Nephron progenitor cell (in vitro differentiated cells): ENCODE measurements at regions not wholly inside any gene's neighbourhood (a gene's known extent, or its start where the extent isn't known, plus 50 kb on each side); places are given as distances from the start of the nearest gene placed in this dataset.
A peak's percentile ranks its signal among the peaks of the same experiment; 100 is the strongest.
"Not testable (repeated sequence)": the region's sequence is repeated elsewhere in the genome, so short reads cannot be mapped to it uniquely, and the experiment has no call there.

ENCODE experiments used
- DNase-seq: peaks from one replicate; pipeline ENCODE4 v3.0.0; 2021
- H3K27ac Mint-ChIP-seq: 2 replicates; pipeline ENCODE4 v1.8.0; 2021; ENCODE audit warnings: mild to moderate bottlenecking, moderate library complexity, mixed read lengths
- H3K27me3 Mint-ChIP-seq: 2 replicates; pipeline ENCODE4 v1.8.0; 2021; ENCODE audit warnings: mild to moderate bottlenecking, low read depth, mixed read lengths; ENCODE audit not compliant: poor library complexity
- H3K36me3 Mint-ChIP-seq: 2 replicates; pipeline ENCODE4 v1.8.0; 2021; ENCODE audit warnings: low read depth, mixed read lengths
- H3K4me1 Mint-ChIP-seq: 2 replicates; pipeline ENCODE4 v1.8.0; 2021; ENCODE audit warnings: mixed read lengths
- H3K4me3 Mint-ChIP-seq: 2 replicates; pipeline ENCODE4 v1.8.0; 2021; ENCODE audit warnings: mild to moderate bottlenecking, moderate library complexity, mixed read lengths
- H3K9me3 Mint-ChIP-seq: 2 replicates; pipeline ENCODE4 v1.8.0; 2021; ENCODE audit warnings: mild to moderate bottlenecking, moderate library complexity, mixed read lengths
- TF ChIP-seq, protein P1 (sequence below): fragments of 200-600 bp; sonication (generic); IDR thresholded peaks from 2 replicates; pipeline ENCODE4 v1.5.0; 2021; ENCODE audit warnings: antibody characterized with exemption

DNA sequence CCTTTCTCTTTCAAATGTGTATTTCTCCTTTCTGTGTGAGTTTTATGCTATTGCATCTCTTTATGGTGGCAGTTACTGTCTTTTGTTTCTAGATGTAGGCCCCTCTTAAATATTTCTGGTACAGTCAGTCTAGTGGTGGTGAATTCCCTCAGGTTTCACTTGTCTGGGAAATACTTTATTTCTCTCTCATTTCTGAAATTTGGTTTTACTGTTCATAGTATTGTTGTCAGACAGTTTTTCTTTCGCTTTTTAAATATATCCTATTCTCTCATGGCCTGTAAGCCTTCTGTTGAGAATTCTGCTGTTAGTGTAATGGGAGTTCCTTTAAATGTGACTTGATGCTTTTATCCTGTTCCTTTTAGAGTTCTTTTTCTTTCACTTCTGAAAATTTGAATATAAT lies 874.0 kb downstream of the PLOD2 start:
- Mint-ChIP-seq H3K4me1 (no peaks in the 10 kb centered on the region), H3K36me3 (no peaks in the 10 kb centered on the region), H3K27ac (no peak overlapping the region), H3K27me3 (peaks cover 3% of the 10 kb centered on the region), H3K4me3 (no peak overlapping the region), H3K9me3 (no peaks in the 10 kb centered on the region)
- no peak for DNase-seq
- TF ChIP-seq, protein P1, sequence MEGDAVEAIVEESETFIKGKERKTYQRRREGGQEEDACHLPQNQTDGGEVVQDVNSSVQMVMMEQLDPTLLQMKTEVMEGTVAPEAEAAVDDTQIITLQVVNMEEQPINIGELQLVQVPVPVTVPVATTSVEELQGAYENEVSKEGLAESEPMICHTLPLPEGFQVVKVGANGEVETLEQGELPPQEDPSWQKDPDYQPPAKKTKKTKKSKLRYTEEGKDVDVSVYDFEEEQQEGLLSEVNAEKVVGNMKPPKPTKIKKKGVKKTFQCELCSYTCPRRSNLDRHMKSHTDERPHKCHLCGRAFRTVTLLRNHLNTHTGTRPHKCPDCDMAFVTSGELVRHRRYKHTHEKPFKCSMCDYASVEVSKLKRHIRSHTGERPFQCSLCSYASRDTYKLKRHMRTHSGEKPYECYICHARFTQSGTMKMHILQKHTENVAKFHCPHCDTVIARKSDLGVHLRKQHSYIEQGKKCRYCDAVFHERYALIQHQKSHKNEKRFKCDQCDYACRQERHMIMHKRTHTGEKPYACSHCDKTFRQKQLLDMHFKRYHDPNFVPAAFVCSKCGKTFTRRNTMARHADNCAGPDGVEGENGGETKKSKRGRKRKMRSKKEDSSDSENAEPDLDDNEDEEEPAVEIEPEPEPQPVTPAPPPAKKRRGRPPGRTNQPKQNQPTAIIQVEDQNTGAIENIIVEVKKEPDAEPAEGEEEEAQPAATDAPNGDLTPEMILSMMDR, result no peak

DNA sequence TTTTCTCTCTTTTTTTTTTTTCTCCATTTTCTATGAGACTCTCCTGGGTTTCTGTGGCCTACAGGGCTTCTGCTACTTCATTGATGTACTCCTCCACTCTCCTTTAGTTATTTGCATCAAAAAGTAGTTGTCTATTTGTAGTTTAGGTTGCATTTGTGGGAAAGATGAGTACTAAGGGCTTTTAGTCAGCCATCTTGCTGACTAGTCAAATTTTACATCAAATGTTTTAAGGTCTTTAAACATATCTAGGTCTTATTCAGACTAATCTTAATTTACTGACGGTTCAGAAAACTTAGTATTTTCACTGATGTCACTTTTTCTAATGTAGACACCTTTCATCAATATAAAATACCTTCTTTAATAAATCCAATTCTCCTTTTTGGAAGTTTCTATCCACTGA lies 871.0 kb downstream of the PLOD2 start:
- TF ChIP-seq, protein P1, result no peak
- Mint-ChIP-seq H3K36me3 (no peaks in the 10 kb centered on the region), H3K9me3 (no peaks in the 10 kb centered on the region), H3K4me1 (no peaks in the 10 kb centered on the region), H3K4me3 (no peak overlapping the region), H3K27me3 (peaks cover 3% of the 10 kb centered on the region), H3K27ac (no peak overlapping the region)
- no peak for DNase-seq

DNA sequence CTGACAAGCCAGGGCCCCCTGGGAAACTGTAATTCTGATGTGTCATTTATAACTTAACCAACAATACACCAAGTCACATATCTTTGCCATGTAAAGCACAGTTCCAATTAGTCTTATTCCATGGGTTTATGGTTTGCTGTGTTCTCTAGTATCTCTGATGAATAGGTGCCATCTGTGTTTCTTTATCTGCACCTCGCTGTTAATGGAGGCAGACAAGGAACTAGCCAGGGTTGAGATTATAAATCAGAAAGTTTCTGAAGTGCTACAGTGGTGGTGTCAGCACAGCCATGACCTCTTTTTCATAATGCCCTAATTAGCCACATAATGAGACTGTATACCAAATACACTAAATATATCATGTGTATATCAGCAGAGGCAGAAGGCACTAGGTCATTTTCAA lies 866.4 kb downstream of the PLOD2 start:
- Mint-ChIP-seq H3K27me3 (peaks cover 3% of the 10 kb centered on the region), H3K4me1 (no peaks in the 10 kb centered on the region), H3K36me3 (no peaks in the 10 kb centered on the region), H3K27ac (no peak overlapping the region), H3K9me3 (no peaks in the 10 kb centered on the region), H3K4me3 (no peak overlapping the region)
- TF ChIP-seq, protein P1, result no peak
- no peak for DNase-seq

DNA sequence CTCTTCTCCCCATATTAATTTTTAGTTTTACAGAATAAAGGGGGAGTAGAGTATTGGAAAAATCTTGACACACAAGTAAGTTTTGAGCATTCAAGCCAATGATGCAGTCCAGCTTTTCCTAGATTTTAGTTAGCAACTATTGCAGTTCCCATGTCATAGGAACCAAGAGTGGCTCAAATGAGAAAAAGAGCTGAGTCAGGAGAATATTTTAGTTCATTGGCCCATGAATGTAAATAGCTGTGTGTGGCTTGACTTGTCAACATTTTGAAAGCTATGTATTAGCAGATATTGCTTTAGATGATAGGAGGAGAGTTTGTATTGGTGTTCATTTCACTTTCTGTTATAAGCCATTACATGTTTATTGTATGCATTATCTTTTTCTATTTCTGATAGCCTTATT lies 853.7 kb downstream of the PLOD2 start:
- Mint-ChIP-seq H3K27me3 (no peaks in the 10 kb centered on the region), H3K4me3 (no peak overlapping the region), H3K4me1 (no peaks in the 10 kb centered on the region), H3K36me3 (no peaks in the 10 kb centered on the region), H3K9me3 (no peaks in the 10 kb centered on the region), H3K27ac (no peak overlapping the region)
- TF ChIP-seq, protein P1, result no peak
- DNase-seq, result no peak

DNA sequence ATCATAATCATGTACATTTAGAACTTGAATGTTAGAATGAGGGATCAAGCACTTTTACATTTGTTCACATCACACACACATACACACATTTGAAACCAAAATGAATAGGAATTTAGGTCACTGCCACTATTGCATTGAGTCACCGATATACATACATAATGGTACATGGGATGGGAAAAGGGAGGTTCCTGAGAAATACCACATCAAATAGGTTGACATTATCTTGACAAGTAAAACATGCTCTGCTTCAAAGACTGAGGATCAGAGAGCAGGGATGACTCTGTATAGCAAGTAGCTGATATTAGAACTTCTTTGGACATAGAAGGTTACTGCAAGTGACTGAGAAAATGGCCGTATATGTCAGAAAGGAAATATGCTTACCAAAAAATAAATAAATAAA lies 847.2 kb downstream of the PLOD2 start:
- Mint-ChIP-seq H3K4me1 (peaks cover 6% of the 10 kb centered on the region), H3K27ac (no peak overlapping the region), H3K4me3 (no peak overlapping the region), H3K36me3 (no peaks in the 10 kb centered on the region), H3K27me3 (no peaks in the 10 kb centered on the region), H3K9me3 (peaks cover 15% of the 10 kb centered on the region)
- TF ChIP-seq, protein P1, result no peak
- DNase-seq, result no peak

DNA sequence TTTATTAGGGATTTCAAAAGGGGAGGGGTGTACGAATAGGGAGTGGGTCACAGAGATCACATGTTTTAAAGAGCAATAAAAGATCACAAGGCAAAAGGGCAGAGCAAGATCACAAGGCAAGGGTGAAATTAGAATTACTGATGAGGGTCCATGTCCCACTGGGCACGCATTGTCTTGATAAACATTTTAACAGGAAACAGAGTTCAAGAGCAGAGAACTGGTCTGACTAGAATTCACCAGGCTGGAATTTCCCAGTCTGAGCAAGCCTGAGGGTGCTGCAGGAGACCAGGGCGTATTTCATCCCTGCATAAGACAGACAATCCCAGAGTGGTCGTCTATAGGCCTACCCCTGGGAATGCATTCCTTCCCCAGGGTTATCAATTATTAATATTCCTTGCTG lies 844.7 kb downstream of the PLOD2 start:
- Mint-ChIP-seq H3K9me3 (peaks cover 15% of the 10 kb centered on the region), H3K27ac (peak overlapping the region; percentile 2)
- not testable (repeated sequence) for DNase-seq, H3K4me3 Mint-ChIP-seq, H3K4me1 Mint-ChIP-seq, H3K27me3 Mint-ChIP-seq, H3K36me3 Mint-ChIP-seq

DNA sequence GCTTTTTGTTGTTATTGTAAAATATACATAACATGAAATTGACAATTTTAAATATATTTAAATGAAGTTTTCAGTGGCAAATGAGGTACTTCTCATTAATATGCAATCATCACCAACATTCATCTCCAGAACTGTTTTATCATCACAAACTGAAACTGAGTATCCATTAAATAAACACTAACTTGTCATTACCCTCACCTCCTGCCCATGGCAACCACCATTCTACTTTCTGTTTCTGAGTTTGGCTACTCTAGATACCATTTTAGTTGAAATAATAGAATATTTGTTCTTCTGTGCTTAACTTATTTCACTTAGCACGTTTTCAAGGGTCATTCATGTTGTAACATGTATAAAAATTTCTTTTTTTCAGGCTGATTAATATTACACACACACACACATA lies 834.3 kb downstream of the PLOD2 start:
- Mint-ChIP-seq H3K27ac (no peak overlapping the region), H3K36me3 (no peaks in the 10 kb centered on the region), H3K4me1 (no peaks in the 10 kb centered on the region), H3K4me3 (no peak overlapping the region), H3K27me3 (no peaks in the 10 kb centered on the region), H3K9me3 (no peaks in the 10 kb centered on the region)
- DNase-seq, result no peak
- TF ChIP-seq, protein P1, result no peak

DNA sequence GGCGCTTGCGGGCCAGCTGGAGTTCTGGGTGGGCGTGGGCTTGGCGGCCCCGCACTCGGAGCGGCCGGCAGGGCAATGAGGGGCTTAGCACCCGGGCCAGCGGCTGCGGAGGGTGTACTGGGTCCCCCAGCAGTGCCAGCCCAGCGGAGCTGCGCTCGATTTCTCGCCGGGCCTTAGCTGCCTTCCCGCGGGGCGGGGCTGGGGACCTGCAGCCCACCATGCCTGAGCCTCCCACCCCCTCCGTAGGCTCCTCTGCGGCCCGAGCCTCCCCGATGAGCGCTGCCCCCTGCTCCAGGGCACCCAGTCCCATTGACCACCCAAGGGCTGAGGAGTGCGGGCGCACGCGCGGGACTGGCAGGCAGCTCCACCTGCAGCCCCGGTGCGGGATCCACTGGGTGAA lies 827.6 kb downstream of the PLOD2 start:
- not testable (repeated sequence) for H3K4me1 Mint-ChIP-seq, H3K27ac Mint-ChIP-seq, H3K4me3 Mint-ChIP-seq, H3K27me3 Mint-ChIP-seq, H3K36me3 Mint-ChIP-seq, H3K9me3 Mint-ChIP-seq, DNase-seq
